ENCODE measurements at regions not wholly inside any gene's neighbourhood (a gene's known extent, or its start where the extent isn't known, plus 50 kb on each side); places are given as distances from the start of the nearest gene placed in this dataset.

DNA sequence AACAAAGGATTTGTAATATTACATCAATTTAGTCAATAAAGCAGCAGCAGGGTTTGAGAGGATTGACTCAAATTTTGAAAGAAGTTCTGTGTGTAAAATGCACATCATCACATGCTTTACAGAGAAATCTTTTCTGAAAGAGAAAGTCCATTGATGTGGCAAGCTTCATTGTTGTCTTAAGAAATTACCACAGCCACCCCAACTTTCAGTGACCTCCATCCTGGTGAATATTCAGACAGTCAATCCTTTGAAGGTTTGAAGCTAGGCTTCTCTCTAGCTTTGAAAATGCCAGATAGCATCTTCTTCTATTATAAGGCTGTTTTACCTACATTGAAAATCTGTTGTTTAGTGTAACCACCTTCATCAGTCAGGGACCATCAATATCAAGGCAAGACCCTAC, 51.8 kb upstream of the SETMAR start:
- TF ChIP-seq POLR2AphosphoS5 (IDR thresholded peaks at IDR 0.05) (no peak), EP300 (IDR thresholded peaks at IDR 0.05) (no peak)
- TF ChIP-seq, protein P1, sequence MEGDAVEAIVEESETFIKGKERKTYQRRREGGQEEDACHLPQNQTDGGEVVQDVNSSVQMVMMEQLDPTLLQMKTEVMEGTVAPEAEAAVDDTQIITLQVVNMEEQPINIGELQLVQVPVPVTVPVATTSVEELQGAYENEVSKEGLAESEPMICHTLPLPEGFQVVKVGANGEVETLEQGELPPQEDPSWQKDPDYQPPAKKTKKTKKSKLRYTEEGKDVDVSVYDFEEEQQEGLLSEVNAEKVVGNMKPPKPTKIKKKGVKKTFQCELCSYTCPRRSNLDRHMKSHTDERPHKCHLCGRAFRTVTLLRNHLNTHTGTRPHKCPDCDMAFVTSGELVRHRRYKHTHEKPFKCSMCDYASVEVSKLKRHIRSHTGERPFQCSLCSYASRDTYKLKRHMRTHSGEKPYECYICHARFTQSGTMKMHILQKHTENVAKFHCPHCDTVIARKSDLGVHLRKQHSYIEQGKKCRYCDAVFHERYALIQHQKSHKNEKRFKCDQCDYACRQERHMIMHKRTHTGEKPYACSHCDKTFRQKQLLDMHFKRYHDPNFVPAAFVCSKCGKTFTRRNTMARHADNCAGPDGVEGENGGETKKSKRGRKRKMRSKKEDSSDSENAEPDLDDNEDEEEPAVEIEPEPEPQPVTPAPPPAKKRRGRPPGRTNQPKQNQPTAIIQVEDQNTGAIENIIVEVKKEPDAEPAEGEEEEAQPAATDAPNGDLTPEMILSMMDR (IDR thresholded peaks at IDR 0.05): no peak
